CD4-positive, alpha-beta T cell treated with Interferon alpha-2 for 1 hour (primary cell): ENCODE measurements at regions not wholly inside any gene's neighbourhood (a gene's known extent, or its start where the extent isn't known, plus 50 kb on each side); places are given as distances from the start of the nearest gene placed in this dataset.
A peak's percentile ranks its signal among the peaks of the same experiment; 100 is the strongest.

Experiments used
- DNase-seq, 2 donors: peaks; one replicate each; pipeline ENCODE4 v3.0.0-alpha.2; 2020 to 2022

- DNase-seq: no peak
These were observed 89.7 kb upstream of the NR4A3 start for GRCh38 chr9:99731950-99732349.

GRCh38 chr9:99732715-99733114 lies 89.0 kb upstream of the NR4A3 start:
- no peak for DNase-seq

GRCh38 chr9:99735041-99735440 lies 86.6 kb upstream of the NR4A3 start:
- no peak for DNase-seq

DNA sequence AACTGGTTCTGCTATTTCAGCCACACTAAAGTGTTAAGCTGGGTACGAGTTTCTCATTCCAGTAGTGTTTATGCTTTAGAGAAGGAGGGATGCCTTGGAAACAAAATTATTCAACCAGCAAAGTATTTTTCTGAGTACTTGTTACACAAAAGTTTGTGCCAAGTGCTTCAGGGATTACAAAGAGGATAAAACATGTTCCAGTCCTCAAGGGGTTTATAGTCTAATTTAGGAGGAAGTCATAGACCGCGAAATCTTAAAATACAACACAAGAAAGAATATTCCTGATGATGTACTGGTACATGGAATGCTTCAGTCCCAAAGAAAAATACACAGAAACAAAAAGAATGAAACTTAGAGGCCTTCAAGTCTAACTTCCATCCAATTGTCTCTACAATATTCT lies 85.4 kb upstream of the NR4A3 start:
- no peak for DNase-seq

DNA sequence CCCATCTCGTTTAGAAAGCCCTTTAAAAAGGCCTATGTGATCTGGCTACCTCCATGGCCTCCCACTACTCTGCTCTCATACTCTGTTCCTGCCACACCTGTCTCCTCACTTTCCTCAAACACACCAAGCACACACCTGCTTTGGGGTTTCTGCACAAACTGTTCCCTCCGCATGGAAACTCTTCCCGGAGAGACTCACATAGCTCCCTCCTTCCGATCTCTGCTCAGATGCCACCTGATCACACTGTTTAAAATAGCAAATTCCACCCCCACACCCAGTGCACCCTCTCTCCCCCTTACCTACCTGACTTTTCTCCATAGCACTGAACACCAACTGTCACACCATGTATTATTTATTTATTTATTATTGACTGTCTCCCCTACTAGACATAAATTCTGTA lies 84.0 kb upstream of the NR4A3 start:
- no peak for DNase-seq

GRCh38 chr9:99743006-99743405 lies 78.7 kb upstream of the NR4A3 start:
- no peak for DNase-seq

DNA sequence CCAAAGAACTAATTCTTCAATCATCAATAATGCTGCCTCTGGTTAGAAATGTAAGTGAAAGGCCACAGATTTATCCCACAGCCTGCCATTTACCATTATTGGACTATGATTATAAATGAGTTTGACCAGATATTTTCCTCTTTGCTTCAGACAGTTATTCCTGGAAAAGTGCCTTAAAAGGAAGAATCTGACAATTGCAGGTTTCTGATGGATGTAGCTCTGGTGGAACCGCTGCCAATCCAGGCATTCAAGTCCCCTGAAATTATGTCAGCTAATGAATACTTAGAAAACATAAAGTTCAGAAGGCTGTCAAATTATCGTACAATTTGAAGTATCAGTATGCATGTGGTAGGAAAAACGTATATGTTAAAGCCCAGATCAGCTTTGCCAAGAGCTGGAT lies 78.2 kb upstream of the NR4A3 start:
- DNase-seq: no peak

DNA sequence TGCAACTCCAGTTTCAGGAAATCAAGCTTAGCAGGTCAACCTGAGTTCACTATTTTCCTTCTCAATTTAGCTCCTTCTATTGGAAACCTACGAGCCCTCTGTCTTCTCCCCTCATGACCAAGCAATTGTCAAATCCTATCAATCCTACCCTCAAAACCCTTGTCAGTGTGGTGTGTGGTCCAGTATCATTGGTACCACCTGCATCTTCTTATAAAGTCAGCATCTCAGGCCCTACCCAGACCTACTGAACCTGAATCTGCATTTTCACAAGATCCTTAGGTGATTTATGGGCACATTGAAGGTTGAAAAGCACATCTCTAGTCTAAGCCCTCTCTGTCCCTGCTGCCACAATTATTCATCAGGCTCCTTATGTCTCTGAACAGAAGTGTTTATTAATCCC lies 77.6 kb upstream of the NR4A3 start:
- DNase-seq: no peak

- no peak for DNase-seq
These were observed 76.6 kb upstream of the NR4A3 start for GRCh38 chr9:99745085-99745484.

- no peak for DNase-seq
These were observed 75.3 kb upstream of the NR4A3 start for GRCh38 chr9:99746406-99746805.

DNA sequence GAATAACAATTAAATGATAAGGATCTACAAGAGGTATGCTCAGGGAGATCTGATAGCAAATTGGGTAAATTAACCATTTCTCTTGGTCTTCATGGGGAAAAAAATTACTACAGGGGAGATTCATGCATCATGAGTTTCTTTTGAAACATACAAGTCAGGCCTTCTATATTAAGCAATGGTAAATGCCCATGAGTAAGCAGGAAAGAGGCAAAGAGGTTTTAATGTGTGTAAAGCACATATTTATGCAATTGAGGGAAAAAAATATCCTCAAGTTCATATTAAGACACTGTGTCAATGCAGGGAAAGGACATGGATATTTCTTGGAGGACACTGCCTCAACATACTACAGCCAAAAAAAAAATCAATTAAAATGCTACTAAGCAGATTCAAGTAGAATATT lies 73.4 kb upstream of the NR4A3 start:
- DNase-seq: no peak

- DNase-seq: no peak
These were observed 73.0 kb upstream of the NR4A3 start for GRCh38 chr9:99748676-99749075.

DNA sequence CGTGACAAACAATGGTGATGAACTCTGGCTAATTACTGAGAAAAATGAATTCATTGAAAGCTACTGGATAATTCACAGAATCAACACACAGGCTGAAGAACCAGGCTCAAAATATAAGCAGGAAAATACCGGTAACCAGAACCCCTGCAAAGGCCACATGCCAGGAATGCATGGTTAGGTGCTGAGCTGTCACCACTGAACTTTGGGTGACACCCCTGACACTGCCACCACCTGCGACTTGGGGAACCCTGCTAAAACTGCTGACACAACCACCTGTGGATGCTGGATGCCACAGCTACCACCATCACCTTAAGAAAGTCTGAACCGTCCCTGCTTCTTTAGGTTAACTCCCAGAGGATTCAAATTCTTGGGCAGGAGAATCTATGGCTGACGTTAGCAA lies 72.0 kb upstream of the NR4A3 start:
- no peak for DNase-seq

DNA sequence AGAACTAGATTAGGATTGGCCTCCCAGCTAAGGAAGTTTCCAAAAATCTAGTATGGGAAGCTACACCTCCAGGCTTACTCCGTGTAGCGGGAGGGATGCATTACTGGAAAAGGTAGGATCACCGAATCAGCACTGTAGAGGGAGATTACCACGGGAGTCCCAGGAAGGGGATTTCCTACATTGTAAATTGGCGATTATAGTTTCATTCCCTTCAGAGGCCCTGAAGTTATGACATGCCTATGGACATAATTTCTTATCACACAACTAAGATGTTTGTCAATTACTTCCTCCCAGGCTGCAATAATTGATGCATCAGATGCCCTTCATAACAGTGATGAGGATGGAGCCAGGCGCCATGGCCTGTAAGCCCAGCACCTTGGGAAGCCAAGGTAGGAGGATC lies 71.2 kb upstream of the NR4A3 start:
- no peak for DNase-seq

GRCh38 chr9:99752417-99753109 lies 69.1 kb upstream of the NR4A3 start:
- no peak for DNase-seq

DNA sequence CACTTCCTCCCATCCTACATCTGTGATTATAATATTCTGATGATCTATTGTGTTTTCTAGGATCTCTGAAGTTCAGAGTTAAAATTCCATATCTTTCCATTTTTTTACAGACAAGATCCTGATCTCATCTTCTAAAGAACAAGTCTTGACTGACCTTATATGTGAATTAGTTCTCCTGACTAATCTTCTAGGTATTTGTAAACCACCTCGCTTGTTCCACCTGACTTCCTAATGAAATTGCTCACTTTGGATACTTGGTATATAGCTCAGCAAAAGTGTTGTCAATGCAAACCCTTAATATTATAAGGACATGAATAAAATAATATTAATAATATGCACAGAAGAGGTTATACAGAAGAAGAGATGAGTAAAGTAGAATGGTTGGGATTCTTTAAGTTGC lies 68.2 kb upstream of the NR4A3 start:
- no peak for DNase-seq

DNA sequence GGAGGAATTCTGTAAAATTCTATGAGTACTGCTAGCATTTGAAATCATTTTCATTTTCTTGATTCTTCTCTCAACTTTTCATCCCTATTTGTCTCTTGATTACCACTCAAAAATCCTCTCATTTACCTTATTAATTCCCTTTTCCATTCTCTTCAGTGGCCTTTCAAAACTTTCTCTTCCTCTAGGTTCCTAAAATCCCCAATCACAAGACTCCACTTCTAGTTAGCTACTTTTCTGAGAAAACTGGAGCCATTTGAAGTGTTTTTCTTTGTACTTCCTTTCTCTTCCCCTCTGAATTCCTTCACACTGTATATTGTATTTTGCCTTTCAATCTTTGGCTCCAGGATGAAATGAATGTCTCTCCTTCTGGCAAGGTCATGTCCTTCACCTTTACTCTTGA lies 61.3 kb upstream of the NR4A3 start:
- no peak for DNase-seq

DNA sequence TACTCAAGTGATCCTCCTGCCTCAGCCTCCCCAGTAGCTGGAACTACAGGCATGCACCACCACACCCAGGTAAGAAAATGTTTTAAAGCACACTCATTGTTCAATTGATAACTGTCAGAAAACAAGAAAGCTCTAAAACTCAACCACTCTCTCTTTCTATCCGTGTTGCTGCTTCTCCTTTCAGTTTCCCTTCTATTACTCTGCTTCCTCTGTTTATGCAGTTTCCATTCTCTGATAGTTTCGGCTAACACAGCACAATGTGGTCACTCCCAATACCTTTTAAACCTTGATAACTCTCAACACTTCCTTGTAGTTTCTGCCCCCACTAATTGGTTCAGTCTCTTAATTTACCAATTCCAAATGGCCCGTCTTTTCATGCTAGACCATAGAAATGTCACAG lies 59.2 kb upstream of the NR4A3 start:
- DNase-seq: peak in 1 of 2 donors; percentile 2
